ENCODE measurements at regions not wholly inside any gene's neighbourhood (a gene's known extent, or its start where the extent isn't known, plus 50 kb on each side); places are given as distances from the start of the nearest gene placed in this dataset.

DNA sequence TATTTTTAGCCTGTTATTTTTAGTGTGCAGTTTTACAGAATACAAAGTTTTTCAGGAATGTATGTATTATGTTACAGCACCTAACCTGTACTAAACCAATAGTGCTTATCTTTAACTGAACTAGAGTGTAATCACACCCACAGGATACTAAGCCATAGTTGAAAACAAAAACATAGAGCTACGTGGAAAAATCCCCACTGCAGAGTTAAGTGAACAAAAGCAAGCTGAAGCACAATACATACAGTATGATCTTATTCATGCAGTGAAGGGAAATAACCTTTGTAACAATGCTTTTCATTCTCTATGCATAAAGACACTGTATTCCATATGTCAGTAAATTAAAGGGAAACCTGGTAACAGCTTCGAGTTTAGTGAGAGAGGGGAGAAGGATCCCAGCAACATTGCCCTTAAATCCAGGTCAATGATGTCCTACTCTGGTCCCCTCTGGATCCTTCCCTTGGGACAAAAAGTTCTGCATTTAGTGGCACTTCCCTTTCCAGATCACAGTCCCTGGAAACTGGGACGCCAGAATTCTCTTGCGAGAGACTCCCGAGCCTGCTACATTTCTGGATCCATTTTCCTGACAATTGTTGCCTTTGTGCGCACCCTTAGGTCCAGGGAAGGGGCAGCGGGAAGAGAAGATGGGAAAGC is 121.3 kb upstream of the CCND2 start:
- H3K27ac ChIP-seq (ENCODE audit: extremely low read length, insufficient read depth, low read length) = no peak overlapping the region
- H2AFZ ChIP-seq (ENCODE audit: low read length) = no peak overlapping the region
- intact Hi-C loops (cut with micrococcal nuclease; ENCODE audit: unreplicated experiment) (no loop called here), in situ Hi-C loops (cut with HindIII; ENCODE audit: extremely low pct_ligation_motif_present, low pct_unique_long_range_greater_than_20kb) (no loop called here)
- H3K9ac ChIP-seq (ENCODE audit: insufficient read depth, low read depth, low read length) = no peak overlapping the region
- H3K4me3 ChIP-seq (replicated peaks in 1 of 3; ENCODE audit: insufficient read depth in 1 of 3, low read depth in 2 of 3, low read length in 3 of 3) = no peak overlapping the region
- H4K20me1 ChIP-seq (ENCODE audit: insufficient read depth, low read length) = no peaks in the 10 kb centered on the region
- no TSS peak for BruUV-seq (replicated peaks)
- no peak for FAIRE-seq
- H3K4me2 ChIP-seq (ENCODE audit: low read depth, low read length) = no peak overlapping the region
- H3K27me3 ChIP-seq (ENCODE audit: control insufficient read depth in 1 of 2, insufficient read depth in 2 of 2, low read length in 2 of 2) = no peaks in the 10 kb centered on the region
- no peak for ATAC-seq
- no peaks in the 10 kb centered on the region for H3K4me1 ChIP-seq (ENCODE audit: insufficient read depth, low read length)
- DNase-seq (ENCODE audit: low spot score) = no peak
- H3K9me3 ChIP-seq (ENCODE audit: low read length) = no peaks in the 10 kb centered on the region
- ChIA-PET CTCF (ENCODE audit: low intra/inter-chr PET ratio, low total read pairs) (no interaction called here), POLR2A (no interaction called here)
- no peaks in the 10 kb centered on the region for H3K36me3 ChIP-seq (replicated peaks in 1 of 2; ENCODE audit: control insufficient read depth in 1 of 2, insufficient read depth in 2 of 2, low read length in 2 of 2)
- 41% methylated on average over 7 of the region's 7 CpGs for WGBS (ENCODE audit: low lambda C conversion rate)
- no peaks in the 10 kb centered on the region for H3K79me2 ChIP-seq (ENCODE audit: insufficient read depth, low read length)
- no peak for TF ChIP-seq MIXL1 (CRISPR knock-in tag; IDR thresholded peaks at IDR 0.05)
- TF ChIP-seq, protein P1, sequence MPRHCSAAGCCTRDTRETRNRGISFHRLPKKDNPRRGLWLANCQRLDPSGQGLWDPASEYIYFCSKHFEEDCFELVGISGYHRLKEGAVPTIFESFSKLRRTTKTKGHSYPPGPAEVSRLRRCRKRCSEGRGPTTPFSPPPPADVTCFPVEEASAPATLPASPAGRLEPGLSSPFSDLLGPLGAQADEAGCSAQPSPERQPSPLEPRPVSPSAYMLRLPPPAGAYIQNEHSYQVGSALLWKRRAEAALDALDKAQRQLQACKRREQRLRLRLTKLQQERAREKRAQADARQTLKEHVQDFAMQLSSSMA (CRISPR knock-in tag; IDR thresholded peaks at IDR 0.05) = no peak
- TF ChIP-seq SIX1 (CRISPR knock-in tag; IDR thresholded peaks at IDR 0.05; ENCODE audit: borderline replicate concordance) = no peak
- TF ChIP-seq ZBTB49 (CRISPR knock-in tag; IDR thresholded peaks at IDR 0.05; ENCODE audit: borderline replicate concordance) = no peak
- TF ChIP-seq GZF1 (CRISPR knock-in tag; IDR thresholded peaks at IDR 0.05) = no peak
- no peak for TF ChIP-seq ZSCAN12 (CRISPR knock-in tag; IDR thresholded peaks at IDR 0.05)
- no peak for TF ChIP-seq ZNF674 (CRISPR knock-in tag; IDR thresholded peaks at IDR 0.05; ENCODE audit: low read depth)
- TF ChIP-seq, protein P2, sequence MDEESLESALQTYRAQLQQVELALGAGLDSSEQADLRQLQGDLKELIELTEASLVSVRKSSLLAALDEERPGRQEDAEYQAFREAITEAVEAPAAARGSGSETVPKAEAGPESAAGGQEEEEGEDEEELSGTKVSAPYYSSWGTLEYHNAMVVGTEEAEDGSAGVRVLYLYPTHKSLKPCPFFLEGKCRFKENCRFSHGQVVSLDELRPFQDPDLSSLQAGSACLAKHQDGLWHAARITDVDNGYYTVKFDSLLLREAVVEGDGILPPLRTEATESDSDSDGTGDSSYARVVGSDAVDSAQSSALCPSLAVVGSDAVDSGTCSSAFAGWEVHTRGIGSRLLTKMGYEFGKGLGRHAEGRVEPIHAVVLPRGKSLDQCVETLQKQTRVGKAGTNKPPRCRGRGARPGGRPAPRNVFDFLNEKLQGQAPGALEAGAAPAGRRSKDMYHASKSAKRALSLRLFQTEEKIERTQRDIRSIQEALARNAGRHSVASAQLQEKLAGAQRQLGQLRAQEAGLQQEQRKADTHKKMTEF (CRISPR knock-in tag; IDR thresholded peaks at IDR 0.05) = no peak
- TF ChIP-seq MLX (CRISPR knock-in tag; IDR thresholded peaks at IDR 0.05) = no peak
- no peak for TF ChIP-seq AHDC1 (CRISPR knock-in tag; IDR thresholded peaks at IDR 0.05; ENCODE audit: borderline replicate concordance)
- no peak for TF ChIP-seq HNF4A (CRISPR knock-in tag; IDR thresholded peaks at IDR 0.05)
- TF ChIP-seq MYPOP (CRISPR knock-in tag; IDR thresholded peaks at IDR 0.05) = no peak
- no peak for TF ChIP-seq SAFB2 (CRISPR knock-in tag; IDR thresholded peaks at IDR 0.05; ENCODE audit: borderline replicate concordance, low read depth)
